Astrocyte (in vitro differentiated cells and primary cell): ENCODE measurements at regions not wholly inside any gene's neighbourhood (a gene's known extent, or its start where the extent isn't known, plus 50 kb on each side); places are given as distances from the start of the nearest gene placed in this dataset.
A peak's percentile ranks its signal among the peaks of the same experiment; 100 is the strongest.

ENCODE experiments used
- DNase-seq: peaks from one replicate; pipeline ENCODE4 v3.0.0-alpha.2; 2010; ENCODE audit warnings: low read depth
- FAIRE-seq: peaks from 2 replicates; lab custom pipeline; 2011; peaks lifted over from hg19 to GRCh38; lab: Jason Lieb, UNC
- H2AFZ ChIP-seq: 2 replicates; pipeline ENCODE4 v1.6.0; 2012; ENCODE audit warnings: low read depth, low read length, inconsistent platforms
- H3K27ac ChIP-seq: 2 replicates; pipeline ENCODE4 v1.5.1; 2011; ENCODE audit warnings: low read depth, low read length, inconsistent platforms
- H3K27me3 ChIP-seq: 2 replicates; pipeline ENCODE4 v1.6.0; 2011; ENCODE audit warnings: low read length, inconsistent platforms; ENCODE audit not compliant: insufficient read depth
- H3K36me3 ChIP-seq: 2 replicates; pipeline ENCODE4 v1.5.1; 2011; ENCODE audit warnings: low read length, inconsistent platforms; ENCODE audit not compliant: insufficient read depth
- H3K4me1 ChIP-seq: 2 replicates; pipeline ENCODE4 v1.5.1; 2011; ENCODE audit warnings: low read length, inconsistent platforms; ENCODE audit not compliant: insufficient read depth
- H3K4me2 ChIP-seq: 2 replicates; pipeline ENCODE4 v1.6.0; 2012; ENCODE audit warnings: low read length, inconsistent platforms
- H3K4me3 ChIP-seq: 2 replicates; pipeline ENCODE4 v1.5.1; 2011; ENCODE audit warnings: low read depth, mild to moderate bottlenecking, low read length, inconsistent platforms; ENCODE audit not compliant: insufficient read depth
- H3K79me2 ChIP-seq: 2 replicates; pipeline ENCODE4 v1.6.0; 2012; ENCODE audit warnings: mild to moderate bottlenecking, low read length, inconsistent platforms; ENCODE audit not compliant: insufficient read depth
- H3K9ac ChIP-seq: 2 replicates; pipeline ENCODE4 v1.6.0; 2012; ENCODE audit warnings: mild to moderate bottlenecking, low read length, inconsistent platforms
- H3K9me3 ChIP-seq: 2 replicates; pipeline ENCODE4 v1.5.1; 2012; ENCODE audit warnings: low read depth, mild to moderate bottlenecking, low read length, inconsistent platforms; ENCODE audit not compliant: insufficient read depth
- H4K20me1 ChIP-seq: 2 replicates; pipeline ENCODE4 v1.6.0; 2012; ENCODE audit warnings: low read length, inconsistent platforms; ENCODE audit not compliant: insufficient read depth
- H3K27ac Mint-ChIP-seq: one replicate; pipeline ENCODE4 v1.8.0; 2021; ENCODE audit warnings: mild to moderate bottlenecking, mixed read lengths; ENCODE audit not compliant: unreplicated experiment
- H3K27me3 Mint-ChIP-seq: one replicate; pipeline ENCODE4 v1.8.0; 2021; ENCODE audit warnings: low read depth, mixed read lengths; ENCODE audit not compliant: unreplicated experiment
- H3K36me3 Mint-ChIP-seq: one replicate; pipeline ENCODE4 v1.8.0; 2021; ENCODE audit warnings: low read depth, mixed read lengths; ENCODE audit not compliant: unreplicated experiment
- H3K4me1 Mint-ChIP-seq: one replicate; pipeline ENCODE4 v1.8.0; 2021; ENCODE audit warnings: low read depth, mixed read lengths; ENCODE audit not compliant: unreplicated experiment
- H3K4me3 Mint-ChIP-seq: one replicate; pipeline ENCODE4 v1.8.0; 2021; ENCODE audit warnings: mild to moderate bottlenecking, moderate library complexity, mixed read lengths; ENCODE audit not compliant: unreplicated experiment
- H3K9me3 Mint-ChIP-seq: one replicate; pipeline ENCODE4 v1.8.0; 2021; ENCODE audit warnings: mild to moderate bottlenecking, mixed read lengths; ENCODE audit not compliant: unreplicated experiment
- EZH2 ChIP-seq: IDR thresholded peaks from 2 replicates; pipeline ENCODE4 v1.6.1; 2012; ENCODE audit warnings: mild to moderate bottlenecking, low read length, inconsistent platforms; ENCODE audit not compliant: insufficient read depth
- TF ChIP-seq, protein P1 (sequence below): IDR thresholded peaks from 2 replicates; pipeline ENCODE4 v1.5.1; 2011; ENCODE audit warnings: low read depth, mild to moderate bottlenecking, inconsistent platforms, low read length, moderate library complexity; ENCODE audit not compliant: insufficient read depth

DNA sequence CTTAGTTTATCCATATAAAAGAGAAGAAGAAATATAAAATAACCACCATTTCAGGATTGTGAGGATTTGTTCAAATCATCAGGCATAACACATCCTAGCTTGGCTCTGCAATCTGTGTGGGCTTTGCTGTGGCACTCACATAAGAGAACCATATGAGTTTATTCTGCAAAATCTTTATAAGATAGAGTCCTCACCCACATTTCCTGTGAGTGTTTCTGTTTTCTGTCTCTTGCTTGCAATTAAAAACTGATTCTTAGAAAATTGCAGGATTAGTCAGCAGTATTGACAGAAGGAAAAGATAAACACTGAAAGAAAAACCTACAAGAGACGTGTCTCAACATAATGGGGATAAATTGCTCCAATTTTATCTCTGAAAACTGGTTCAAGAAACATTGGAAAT is 258.5 kb downstream of the RND3 start:
- no peaks in the 10 kb centered on the region for H4K20me1 ChIP-seq
- H3K4me2 ChIP-seq, result no peak overlapping the region
- H3K4me3 ChIP-seq, result no peak overlapping the region
- FAIRE-seq (peak; percentile 32), DNase-seq (no peak)
- no peaks in the 10 kb centered on the region for H3K9me3 ChIP-seq
- Mint-ChIP-seq H3K4me3 (no peak overlapping the region), H3K36me3 (no peaks in the 10 kb centered on the region), H3K4me1 (no peaks in the 10 kb centered on the region), H3K27me3 (no peaks in the 10 kb centered on the region), H3K9me3 (no peaks in the 10 kb centered on the region), H3K27ac (no peak overlapping the region)
- H3K4me1 ChIP-seq, result no peaks in the 10 kb centered on the region
- H2AFZ ChIP-seq, result no peak overlapping the region
- TF ChIP-seq EZH2, result no peak
- TF ChIP-seq, protein P1, sequence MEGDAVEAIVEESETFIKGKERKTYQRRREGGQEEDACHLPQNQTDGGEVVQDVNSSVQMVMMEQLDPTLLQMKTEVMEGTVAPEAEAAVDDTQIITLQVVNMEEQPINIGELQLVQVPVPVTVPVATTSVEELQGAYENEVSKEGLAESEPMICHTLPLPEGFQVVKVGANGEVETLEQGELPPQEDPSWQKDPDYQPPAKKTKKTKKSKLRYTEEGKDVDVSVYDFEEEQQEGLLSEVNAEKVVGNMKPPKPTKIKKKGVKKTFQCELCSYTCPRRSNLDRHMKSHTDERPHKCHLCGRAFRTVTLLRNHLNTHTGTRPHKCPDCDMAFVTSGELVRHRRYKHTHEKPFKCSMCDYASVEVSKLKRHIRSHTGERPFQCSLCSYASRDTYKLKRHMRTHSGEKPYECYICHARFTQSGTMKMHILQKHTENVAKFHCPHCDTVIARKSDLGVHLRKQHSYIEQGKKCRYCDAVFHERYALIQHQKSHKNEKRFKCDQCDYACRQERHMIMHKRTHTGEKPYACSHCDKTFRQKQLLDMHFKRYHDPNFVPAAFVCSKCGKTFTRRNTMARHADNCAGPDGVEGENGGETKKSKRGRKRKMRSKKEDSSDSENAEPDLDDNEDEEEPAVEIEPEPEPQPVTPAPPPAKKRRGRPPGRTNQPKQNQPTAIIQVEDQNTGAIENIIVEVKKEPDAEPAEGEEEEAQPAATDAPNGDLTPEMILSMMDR, result no peak
- no peak overlapping the region for H3K9ac ChIP-seq
- H3K36me3 ChIP-seq, result no peaks in the 10 kb centered on the region
- H3K27ac ChIP-seq, result no peak overlapping the region
- H3K27me3 ChIP-seq, result no peaks in the 10 kb centered on the region
- H3K79me2 ChIP-seq, result no peaks in the 10 kb centered on the region

- H3K4me1 Mint-ChIP-seq, result no peaks in the 10 kb centered on the region
- H3K4me3 Mint-ChIP-seq, result no peak overlapping the region
- TF ChIP-seq, protein P1, result no peak
- TF ChIP-seq EZH2, result no peak
These were observed 262.4 kb downstream of the RND3 start for GRCh38 chr2:150225030-150225429.

DNA sequence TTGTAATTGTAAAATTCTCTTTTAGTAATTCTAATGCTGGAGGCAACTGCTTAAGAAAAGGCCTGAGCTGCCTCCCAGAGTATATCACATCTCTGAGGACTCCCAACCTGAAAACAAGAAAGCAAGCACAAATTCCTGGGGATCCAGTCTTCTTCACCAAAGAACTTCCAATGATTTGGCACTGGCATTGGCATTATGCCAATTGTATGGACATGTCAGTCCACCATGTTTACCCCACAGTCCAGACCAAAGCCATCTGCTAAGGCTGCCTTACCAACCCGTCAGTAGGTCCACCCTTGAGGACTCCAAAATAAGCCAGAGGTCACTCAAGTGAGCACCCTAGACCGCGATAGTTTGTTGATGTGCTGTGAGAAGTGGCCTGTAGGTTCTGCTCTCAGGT is 263.1 kb downstream of the RND3 start:
- Histone ChIP-seq H3K27ac (no peak overlapping the region), H3K9ac (no peak overlapping the region), H3K27me3 (no peaks in the 10 kb centered on the region), H3K4me1 (no peaks in the 10 kb centered on the region), H3K4me2 (no peak overlapping the region), H3K79me2 (no peaks in the 10 kb centered on the region), H3K4me3 (no peak overlapping the region), H4K20me1 (no peaks in the 10 kb centered on the region), H2AFZ (no peak overlapping the region), H3K9me3 (no peaks in the 10 kb centered on the region), H3K36me3 (no peaks in the 10 kb centered on the region)
- FAIRE-seq (no peak), DNase-seq (no peak)
- Mint-ChIP-seq H3K4me1 (no peaks in the 10 kb centered on the region), H3K9me3 (no peaks in the 10 kb centered on the region), H3K27me3 (no peaks in the 10 kb centered on the region), H3K4me3 (no peak overlapping the region), H3K27ac (no peak overlapping the region), H3K36me3 (no peaks in the 10 kb centered on the region)
- TF ChIP-seq, protein P1, result no peak

More at GRCh38 chr2:150225030-150225429, 262.4 kb downstream of the RND3 start:
- Histone ChIP-seq H2AFZ (no peak overlapping the region), H3K27ac (no peak overlapping the region), H3K4me3 (no peak overlapping the region), H3K27me3 (no peaks in the 10 kb centered on the region), H4K20me1 (no peaks in the 10 kb centered on the region), H3K79me2 (no peaks in the 10 kb centered on the region), H3K4me2 (no peak overlapping the region), H3K9ac (no peak overlapping the region), H3K9me3 (no peaks in the 10 kb centered on the region), H3K4me1 (no peaks in the 10 kb centered on the region), H3K36me3 (no peaks in the 10 kb centered on the region)
- FAIRE-seq (no peak), DNase-seq (no peak)
- no peaks in the 10 kb centered on the region for H3K36me3 Mint-ChIP-seq
- no peaks in the 10 kb centered on the region for H3K27me3 Mint-ChIP-seq
- H3K9me3 Mint-ChIP-seq, result no peaks in the 10 kb centered on the region
- no peak overlapping the region for H3K27ac Mint-ChIP-seq
